ENCODE measurements at regions not wholly inside any gene's neighbourhood (a gene's known extent, or its start where the extent isn't known, plus 50 kb on each side); places are given as distances from the start of the nearest gene placed in this dataset.
A peak's percentile ranks its signal among the peaks of the same experiment; 100 is the strongest.

DNA sequence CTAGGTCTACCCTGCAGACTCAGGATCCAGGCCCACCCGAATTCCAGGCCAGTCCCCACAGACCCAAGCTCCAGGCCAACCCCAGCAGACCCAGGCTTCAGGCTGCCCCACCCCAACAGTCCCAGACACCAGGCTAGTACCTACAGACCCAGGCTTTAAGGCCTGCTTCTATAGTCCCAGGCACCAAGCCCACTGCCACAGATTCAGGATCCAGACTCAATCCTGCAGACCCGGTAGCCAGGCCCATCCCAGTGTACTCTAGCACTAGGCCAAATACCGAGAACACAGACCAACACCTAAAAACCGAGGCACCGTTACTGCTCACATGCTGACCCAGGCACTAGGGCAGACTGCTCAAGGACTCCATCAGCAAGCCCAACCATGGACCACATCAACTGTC, 862.3 kb downstream of the UQCRFS1 start:
- CTCF ChIA-PET = no interaction called here
- Mint-ChIP-seq H3K9me3 (peaks cover 0 to 15% (median 13%) of the 10 kb centered on the region in 5 donors), H3K4me1 (no peaks in the 10 kb centered on the region)

DNA sequence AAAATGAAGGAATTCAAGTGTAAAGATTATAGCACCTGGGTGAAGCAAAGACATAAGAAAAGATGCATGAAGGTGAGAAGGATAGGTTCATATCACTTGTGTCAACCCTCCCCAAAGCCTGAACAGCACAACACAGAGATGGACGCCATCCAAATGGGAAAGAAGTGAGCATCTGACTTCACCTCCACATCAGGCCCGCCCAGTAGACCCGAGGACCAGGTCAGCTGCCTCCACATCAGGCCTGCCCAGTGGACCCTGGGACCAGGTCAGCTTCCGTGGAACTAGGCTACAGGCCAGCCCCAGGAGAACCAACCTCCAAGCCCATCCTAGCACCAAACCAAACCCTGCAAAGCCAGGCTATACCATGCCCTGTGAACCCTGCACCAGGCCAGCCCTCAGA, 862.9 kb downstream of the UQCRFS1 start:
- CTCF ChIA-PET = no interaction called here
- H3K4me1 Mint-ChIP-seq = no peaks in the 10 kb centered on the region
- H3K27ac ChIP-seq (ENCODE audit: low read depth, low read length) = no peak overlapping the region
- H3K4me3 ChIP-seq (ENCODE audit: low read length) = no peak overlapping the region
- no peak overlapping the region for H3K4me3 Mint-ChIP-seq
- no peaks in the 10 kb centered on the region for H3K36me3 ChIP-seq (ENCODE audit: insufficient read depth, low read length)
- DNase-seq = no peak
- peaks cover 0 to 15% (median 13%) of the 10 kb centered on the region in 5 donors for H3K9me3 Mint-ChIP-seq
- no peaks in the 10 kb centered on the region for H3K27me3 ChIP-seq (ENCODE audit: insufficient read depth, low read length, poor library complexity, severe bottlenecking)
- H3K4me1 ChIP-seq (ENCODE audit: insufficient read depth, low read length) = no peaks in the 10 kb centered on the region
- H3K9me3 ChIP-seq (ENCODE audit: low read length) = no peaks in the 10 kb centered on the region
- no peaks in the 10 kb centered on the region for H3K36me3 Mint-ChIP-seq
- peaks cover 0 to 2% of the 10 kb centered on the region in 2 donors for H3K27me3 Mint-ChIP-seq
- no peak overlapping the region for H3K27ac Mint-ChIP-seq
- POLR2A ChIA-PET = no interaction called here

More for the DNA sequence above, 862.3 kb downstream of the UQCRFS1 start:
- H3K4me3 Mint-ChIP-seq = no peak overlapping the region
- Histone ChIP-seq H3K9me3 (ENCODE audit: low read length) (no peaks in the 10 kb centered on the region), H3K36me3 (ENCODE audit: insufficient read depth, low read length) (no peaks in the 10 kb centered on the region), H3K4me1 (ENCODE audit: insufficient read depth, low read length) (no peaks in the 10 kb centered on the region), H3K27ac (ENCODE audit: low read depth, low read length) (no peak overlapping the region), H3K27me3 (ENCODE audit: insufficient read depth, low read length, poor library complexity, severe bottlenecking) (no peaks in the 10 kb centered on the region), H3K4me3 (ENCODE audit: low read length) (no peak overlapping the region)
- no peak overlapping the region for H3K27ac Mint-ChIP-seq
- H3K36me3 Mint-ChIP-seq = no peaks in the 10 kb centered on the region
- POLR2A ChIA-PET = no interaction called here
- H3K27me3 Mint-ChIP-seq = no peaks in the 10 kb centered on the region
- DNase-seq = no peak

DNA sequence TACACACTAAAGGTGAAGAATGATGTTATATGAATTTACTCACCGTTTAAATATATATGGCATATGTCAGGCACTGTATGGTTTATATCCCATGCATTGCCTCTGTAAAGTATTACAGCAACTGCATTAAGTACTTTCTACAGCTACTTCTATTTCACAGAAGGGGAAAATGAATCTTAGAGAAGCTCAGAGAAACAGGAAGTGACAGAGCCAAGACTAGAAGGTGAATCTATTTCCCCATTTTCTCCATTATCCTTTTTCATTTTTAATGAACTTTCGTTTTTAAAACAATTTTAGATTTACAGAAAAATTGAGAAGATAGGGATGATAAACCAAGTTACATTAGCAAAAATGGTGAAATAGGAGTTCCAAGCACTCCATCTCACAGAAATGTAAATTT, 863.3 kb downstream of the UQCRFS1 start:
- ChIA-PET POLR2A (no interaction called here), CTCF (no interaction called here)
- no peak overlapping the region for H3K4me3 Mint-ChIP-seq
- H3K27ac Mint-ChIP-seq = no peak overlapping the region
- H3K9me3 Mint-ChIP-seq = peaks cover 0 to 15% (median 13%) of the 10 kb centered on the region in 5 donors
- no peaks in the 10 kb centered on the region for H3K36me3 ChIP-seq (ENCODE audit: insufficient read depth, low read length)
- no peak overlapping the region for H3K27ac ChIP-seq (ENCODE audit: low read depth, low read length)
- no peaks in the 10 kb centered on the region for H3K4me1 Mint-ChIP-seq
- H3K9me3 ChIP-seq (ENCODE audit: low read length) = no peaks in the 10 kb centered on the region
- H3K36me3 Mint-ChIP-seq = no peaks in the 10 kb centered on the region
- H3K27me3 Mint-ChIP-seq = peaks cover 0 to 3% of the 10 kb centered on the region in 2 donors
- H3K4me1 ChIP-seq (ENCODE audit: insufficient read depth, low read length) = no peaks in the 10 kb centered on the region
- no peak for DNase-seq
- no peaks in the 10 kb centered on the region for H3K27me3 ChIP-seq (ENCODE audit: insufficient read depth, low read length, poor library complexity, severe bottlenecking)
- no peak overlapping the region for H3K4me3 ChIP-seq (ENCODE audit: low read length)

DNA sequence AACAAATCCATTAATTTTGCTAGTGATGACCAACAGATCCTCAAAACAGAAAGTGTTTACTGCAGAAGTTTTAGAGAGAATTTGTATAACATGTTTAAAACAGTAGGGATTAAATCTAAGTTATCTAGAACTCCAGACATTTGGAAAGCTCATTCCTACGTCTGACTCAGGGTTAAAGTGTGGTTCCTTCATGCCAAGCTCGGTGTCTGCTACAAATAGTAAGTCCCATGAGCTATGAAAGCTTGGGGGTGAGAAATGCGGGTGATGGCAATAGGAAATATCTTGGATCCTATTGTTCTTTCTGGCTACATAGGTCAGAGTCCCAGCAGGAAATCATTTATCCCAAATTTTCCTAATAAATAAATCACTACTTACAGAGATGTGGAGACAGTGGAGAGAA, 867.1 kb downstream of the UQCRFS1 start:
- H3K27me3 Mint-ChIP-seq = peaks cover 0 to 3% of the 10 kb centered on the region in 2 donors
- H3K4me1 ChIP-seq (ENCODE audit: insufficient read depth, low read length) = no peaks in the 10 kb centered on the region
- ChIA-PET POLR2A (no interaction called here), CTCF (no interaction called here)
- H3K4me3 Mint-ChIP-seq = no peak overlapping the region
- no peaks in the 10 kb centered on the region for H3K27me3 ChIP-seq (ENCODE audit: insufficient read depth, low read length, poor library complexity, severe bottlenecking)
- no peaks in the 10 kb centered on the region for H3K4me1 Mint-ChIP-seq
- no peaks in the 10 kb centered on the region for H3K36me3 ChIP-seq (ENCODE audit: insufficient read depth, low read length)
- peaks cover 0 to 15% (median 0%) of the 10 kb centered on the region in 5 donors for H3K9me3 Mint-ChIP-seq
- no peaks in the 10 kb centered on the region for H3K9me3 ChIP-seq (ENCODE audit: low read length)
- no peak overlapping the region for H3K27ac Mint-ChIP-seq
- peaks cover 0 to 3% (median 0%) of the 10 kb centered on the region in 3 donors for H3K36me3 Mint-ChIP-seq
- H3K27ac ChIP-seq (ENCODE audit: low read depth, low read length) = no peak overlapping the region
- H3K4me3 ChIP-seq (ENCODE audit: low read length) = no peak overlapping the region
- DNase-seq = no peak

DNA sequence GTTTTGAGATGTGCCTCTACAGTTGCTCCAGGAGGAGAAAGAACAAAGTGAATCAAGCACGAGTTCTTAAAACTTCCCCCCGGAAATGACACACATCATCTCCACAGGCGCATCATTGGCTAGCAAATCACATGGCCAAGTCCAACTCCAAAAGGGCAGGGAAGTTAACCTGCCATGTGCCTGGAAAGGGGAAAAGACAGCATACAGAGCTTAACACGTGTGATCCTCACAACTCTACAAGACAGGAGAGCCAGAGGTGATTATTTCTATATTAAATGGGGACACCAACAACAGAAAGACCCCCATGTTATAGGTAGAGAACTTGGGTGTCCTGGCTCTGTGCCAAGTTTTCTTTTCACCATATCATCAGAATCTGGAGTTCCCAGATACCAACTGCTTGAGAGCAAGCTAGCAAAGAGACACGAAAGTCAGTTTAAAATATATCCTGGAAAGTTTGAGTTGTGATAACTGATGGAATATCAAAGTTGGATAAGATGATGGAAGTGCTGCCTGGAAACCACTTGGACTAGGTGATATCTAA, 871.1 kb downstream of the UQCRFS1 start:
- Mint-ChIP-seq H3K36me3 (peaks cover 0 to 11% (median 0%) of the 10 kb centered on the region in 3 donors), H3K27me3 (peaks cover 0 to 6% of the 10 kb centered on the region in 2 donors)

DNA sequence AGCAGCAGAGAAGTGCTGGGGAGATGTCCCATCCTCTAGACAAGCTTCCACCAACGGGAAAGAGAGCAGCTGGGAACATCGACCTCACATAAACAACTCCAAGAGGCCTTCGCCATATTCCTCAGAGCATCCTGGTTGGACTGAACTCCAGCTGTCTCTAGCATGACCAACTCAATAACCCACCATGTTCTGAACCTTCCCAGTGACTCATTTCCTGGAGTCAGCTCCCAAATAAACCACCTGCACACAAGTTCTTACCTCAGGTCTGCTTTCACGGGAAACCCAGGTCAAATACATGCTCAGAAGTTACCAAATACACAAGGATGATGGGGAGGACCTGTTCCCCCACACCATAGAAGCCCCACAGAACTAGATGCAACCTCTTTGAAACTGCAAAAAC, 878.5 kb downstream of the UQCRFS1 start:
- Mint-ChIP-seq H3K27me3 (no peaks in the 10 kb centered on the region), H3K4me1 (no peaks in the 10 kb centered on the region), H3K27ac (no peak overlapping the region), H3K9me3 (peaks cover 3 to 15% (median 6%) of the 10 kb centered on the region in 5 donors), H3K36me3 (peaks cover 0 to 12% (median 0%) of the 10 kb centered on the region in 3 donors), H3K4me3 (no peak overlapping the region)
- DNase-seq = no peak
- no peaks in the 10 kb centered on the region for H3K36me3 ChIP-seq (ENCODE audit: insufficient read depth, low read length)
- no peaks in the 10 kb centered on the region for H3K4me1 ChIP-seq (ENCODE audit: insufficient read depth, low read length)
- ChIA-PET CTCF (no interaction called here), POLR2A (no interaction called here)
- H3K9me3 ChIP-seq (ENCODE audit: low read length) = no peaks in the 10 kb centered on the region
- H3K27ac ChIP-seq (ENCODE audit: low read depth, low read length) = no peak overlapping the region
- H3K27me3 ChIP-seq (ENCODE audit: insufficient read depth, low read length, poor library complexity, severe bottlenecking) = no peaks in the 10 kb centered on the region
- no peak overlapping the region for H3K4me3 ChIP-seq (ENCODE audit: low read length)

More for the DNA sequence above, 871.1 kb downstream of the UQCRFS1 start:
- Histone ChIP-seq H3K4me3 (ENCODE audit: low read length) (no peak overlapping the region), H3K27ac (ENCODE audit: low read depth, low read length) (no peak overlapping the region), H3K36me3 (ENCODE audit: insufficient read depth, low read length) (no peaks in the 10 kb centered on the region), H3K4me1 (ENCODE audit: insufficient read depth, low read length) (no peaks in the 10 kb centered on the region), H3K27me3 (ENCODE audit: insufficient read depth, low read length, poor library complexity, severe bottlenecking) (no peaks in the 10 kb centered on the region), H3K9me3 (ENCODE audit: low read length) (no peaks in the 10 kb centered on the region)
- Mint-ChIP-seq H3K9me3 (peaks cover 7 to 22% (median 10%) of the 10 kb centered on the region in 5 donors), H3K4me3 (no peak overlapping the region), H3K4me1 (no peaks in the 10 kb centered on the region), H3K27ac (no peak overlapping the region)
- ChIA-PET POLR2A (no interaction called here), CTCF (no interaction called here)
- no peak for DNase-seq

DNA sequence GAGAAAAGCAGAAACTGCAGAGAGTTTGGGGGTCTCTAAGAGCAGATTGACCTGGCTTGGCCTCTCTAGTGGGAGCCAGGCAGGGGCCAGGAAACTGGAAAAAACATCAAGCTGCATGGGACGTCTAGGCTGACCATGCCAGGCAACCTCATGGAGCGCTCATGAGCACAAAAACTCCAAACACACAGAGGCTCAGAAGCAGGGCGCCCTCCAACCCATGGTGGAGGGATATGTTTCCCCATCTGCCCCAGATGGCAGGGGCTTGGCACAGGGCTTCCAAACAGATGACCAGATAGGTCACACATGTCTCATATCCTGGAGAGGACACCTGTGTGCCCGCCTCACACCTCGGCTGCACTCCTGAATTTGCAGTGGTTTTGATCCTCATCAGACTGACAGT, 879.0 kb downstream of the UQCRFS1 start:
- H3K4me3 Mint-ChIP-seq = no peak overlapping the region
- no peaks in the 10 kb centered on the region for H3K9me3 ChIP-seq (ENCODE audit: low read length)
- CTCF ChIA-PET = no interaction called here
- no peaks in the 10 kb centered on the region for H3K27me3 Mint-ChIP-seq
- POLR2A ChIA-PET = no interaction called here
- H3K4me1 ChIP-seq (ENCODE audit: insufficient read depth, low read length) = no peaks in the 10 kb centered on the region
- no peaks in the 10 kb centered on the region for H3K4me1 Mint-ChIP-seq
- DNase-seq = no peak
- no peaks in the 10 kb centered on the region for H3K27me3 ChIP-seq (ENCODE audit: insufficient read depth, low read length, poor library complexity, severe bottlenecking)
- peaks cover 0 to 10% (median 0%) of the 10 kb centered on the region in 3 donors for H3K36me3 Mint-ChIP-seq
- no peak overlapping the region for H3K4me3 ChIP-seq (ENCODE audit: low read length)
- no peak overlapping the region for H3K27ac ChIP-seq (ENCODE audit: low read depth, low read length)
- H3K36me3 ChIP-seq (ENCODE audit: insufficient read depth, low read length) = no peaks in the 10 kb centered on the region
- no peak overlapping the region for H3K27ac Mint-ChIP-seq
- peaks cover 3 to 13% (median 6%) of the 10 kb centered on the region in 5 donors for H3K9me3 Mint-ChIP-seq

DNA sequence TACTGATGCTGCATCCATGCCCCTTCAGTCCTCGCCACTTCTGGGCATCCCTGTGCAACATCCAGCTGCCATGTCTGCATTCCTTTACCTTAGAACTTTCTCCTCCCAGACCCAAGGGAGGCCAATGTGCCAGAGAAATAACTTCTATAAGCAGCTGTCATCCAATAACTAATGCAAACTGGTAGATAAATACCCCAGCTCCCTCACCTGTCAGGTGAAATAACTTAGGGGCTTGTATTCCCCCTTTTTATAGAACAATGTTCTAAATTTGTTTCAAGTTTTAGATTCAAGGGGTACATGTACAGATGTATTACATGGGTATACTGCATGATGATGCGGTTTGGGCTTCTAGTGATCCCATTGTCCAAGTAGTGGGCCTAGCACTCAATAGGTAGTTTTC, 880.1 kb downstream of the UQCRFS1 start:
- Histone ChIP-seq H3K27me3 (ENCODE audit: insufficient read depth, low read length, poor library complexity, severe bottlenecking) (no peaks in the 10 kb centered on the region), H3K9me3 (ENCODE audit: low read length) (no peaks in the 10 kb centered on the region), H3K4me3 (ENCODE audit: low read length) (no peak overlapping the region), H3K27ac (ENCODE audit: low read depth, low read length) (no peak overlapping the region), H3K4me1 (ENCODE audit: insufficient read depth, low read length) (no peaks in the 10 kb centered on the region), H3K36me3 (ENCODE audit: insufficient read depth, low read length) (no peaks in the 10 kb centered on the region)
- H3K27me3 Mint-ChIP-seq = no peaks in the 10 kb centered on the region
- H3K4me1 Mint-ChIP-seq = no peaks in the 10 kb centered on the region
- H3K4me3 Mint-ChIP-seq = no peak overlapping the region
- no peak for DNase-seq
- CTCF ChIA-PET = no interaction called here
- H3K36me3 Mint-ChIP-seq = peaks cover 0 to 4% (median 0%) of the 10 kb centered on the region in 3 donors
- H3K27ac Mint-ChIP-seq = no peak overlapping the region
- peaks cover 5 to 10% (median 8%) of the 10 kb centered on the region in 5 donors for H3K9me3 Mint-ChIP-seq
- POLR2A ChIA-PET = no interaction called here

DNA sequence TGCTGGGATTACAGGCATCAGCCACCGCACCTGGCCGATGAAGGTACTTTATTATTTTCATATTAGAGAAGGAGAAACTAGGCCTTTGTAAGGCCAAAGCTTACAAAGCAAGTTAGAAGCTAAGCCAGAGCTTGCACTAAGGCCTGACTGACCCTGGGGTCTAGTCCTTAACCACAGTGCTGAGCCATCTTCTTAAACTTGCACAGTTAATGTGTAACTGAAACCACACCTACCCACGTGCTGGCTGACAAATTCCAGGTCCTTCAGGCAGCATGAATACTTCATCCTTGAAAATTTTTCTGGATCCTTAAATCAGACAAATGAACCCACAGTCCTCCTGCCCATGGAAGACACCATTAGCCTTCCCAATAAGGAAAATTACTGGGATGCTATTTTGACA, 880.6 kb downstream of the UQCRFS1 start:
- Mint-ChIP-seq H3K9me3 (peaks cover 5 to 10% (median 8%) of the 10 kb centered on the region in 5 donors), H3K4me3 (no peak overlapping the region), H3K27ac (peak overlapping the region in 1 of 8 donors; percentile 47), H3K27me3 (no peaks in the 10 kb centered on the region), H3K36me3 (peaks cover 0 to 4% (median 0%) of the 10 kb centered on the region in 3 donors), H3K4me1 (no peaks in the 10 kb centered on the region)
- no peaks in the 10 kb centered on the region for H3K36me3 ChIP-seq (ENCODE audit: insufficient read depth, low read length)
- H3K4me1 ChIP-seq (ENCODE audit: insufficient read depth, low read length) = no peaks in the 10 kb centered on the region
- no peak overlapping the region for H3K27ac ChIP-seq (ENCODE audit: low read depth, low read length)
- H3K27me3 ChIP-seq (ENCODE audit: insufficient read depth, low read length, poor library complexity, severe bottlenecking) = no peaks in the 10 kb centered on the region
- no peak overlapping the region for H3K4me3 ChIP-seq (ENCODE audit: low read length)
- ChIA-PET CTCF (no interaction called here), POLR2A (no interaction called here)
- no peaks in the 10 kb centered on the region for H3K9me3 ChIP-seq (ENCODE audit: low read length)
- DNase-seq = no peak

Measured in CD8-positive, alpha-beta memory T cell (primary cell).